IMR-90 (cell line): ENCODE measurements at regions not wholly inside any gene's neighbourhood (a gene's known extent, or its start where the extent isn't known, plus 50 kb on each side); places are given as distances from the start of the nearest gene placed in this dataset.
"Not testable (repeated sequence)": the region's sequence is repeated elsewhere in the genome, so short reads cannot be mapped to it uniquely, and the experiment has no call there.

Source experiments
- ATAC-seq: fragments of 200-7000 bp; cut with Tn5 transposase; 2 replicates; pipeline ENCODE4 v1.9.1; 2020; ENCODE audit warnings: low read depth, mild to moderate bottlenecking, moderate library complexity
- BruUV-seq: library from RNA; stranded (reverse); fragments of 400-500 nt; replicated peaks from 2 replicates; lab custom pipeline; 2021; lab: Mats Ljungman, UMichigan
- CTCF ChIA-PET: fragments of 300-600 bp; formaldehyde crosslinking; extraction: SDS; loops from one replicate; lab custom pipeline; 2021; ENCODE audit warnings: antibody characterized with exemption; lab: Yijun Ruan, JAX
- POLR2A ChIA-PET: fragments of 300-600 bp; sonication (Branson Sonifier 250); formaldehyde crosslinking; loops from one replicate; lab custom pipeline; 2022; ENCODE audit warnings: antibody characterized with exemption; ENCODE audit not compliant: unreplicated experiment; lab: Charles Lee
- DNase-seq: peaks from one replicate; pipeline ENCODE4 v3.0.0; 2013
- H2AFZ ChIP-seq: replicated peaks from 2 replicates; pipeline ENCODE3; 2013; ENCODE audit warnings: low read length, mild to moderate bottlenecking; ENCODE audit not compliant: poor library complexity
- H2AK5ac ChIP-seq: 2 replicates; pipeline ENCODE4 v1.6.1; 2013; ENCODE audit warnings: low read depth, low read length, inconsistent platforms
- H2AK9ac ChIP-seq: replicated peaks from 2 replicates; pipeline ENCODE3; 2013; ENCODE audit warnings: mild to moderate bottlenecking, low read depth, low read length, moderate library complexity; ENCODE audit not compliant: poor library complexity
- H2BK120ac ChIP-seq: 2 replicates; pipeline ENCODE4 v1.6.1; 2013; ENCODE audit warnings: low read depth, low read length, inconsistent platforms
- H2BK15ac ChIP-seq: 3 replicates; pipeline ENCODE4 v1.6.1; 2013; ENCODE audit warnings: low read depth, low read length, inconsistent platforms
- H2BK20ac ChIP-seq: 2 replicates; pipeline ENCODE4 v1.6.1; 2013; ENCODE audit warnings: low read depth, mild to moderate bottlenecking, inconsistent platforms, low read length, moderate library complexity
- H2BK5ac ChIP-seq: 2 replicates; pipeline ENCODE4 v1.6.1; 2013; ENCODE audit warnings: mild to moderate bottlenecking, low read depth, low read length, inconsistent platforms; ENCODE audit not compliant: poor library complexity, severe bottlenecking
- H3K14ac ChIP-seq: replicated peaks from 2 replicates; pipeline ENCODE4 v1.6.1; 2013; ENCODE audit warnings: low read depth, low read length, inconsistent platforms
- H3K18ac ChIP-seq: 2 replicates; pipeline ENCODE4 v1.6.1; 2013; ENCODE audit warnings: low read depth, low read length, control low read depth
- H3K23ac ChIP-seq: 2 replicates; pipeline ENCODE4 v1.6.1; 2013; ENCODE audit warnings: low read depth, low read length, inconsistent platforms
- H3K27ac ChIP-seq: 2 replicates; pipeline ENCODE4 v1.5.1; 2013; ENCODE audit warnings: mild to moderate bottlenecking, control low read depth, low read length; ENCODE audit not compliant: insufficient read depth
- H3K27me3 ChIP-seq: 2 replicates; pipeline ENCODE4 v1.6.1; 2013; ENCODE audit warnings: low read length; ENCODE audit not compliant: control insufficient read depth, insufficient read depth
- H3K36me3 ChIP-seq: 2 replicates; pipeline ENCODE4 v1.6.1; 2013; ENCODE audit warnings: low read length, mixed read lengths; ENCODE audit not compliant: control insufficient read depth, insufficient read depth
- H3K4ac ChIP-seq: 2 replicates; pipeline ENCODE4 v1.6.1; 2013; ENCODE audit warnings: low read depth, low read length, inconsistent platforms
- H3K4me1 ChIP-seq: 2 replicates; pipeline ENCODE4 v1.6.1; 2013; ENCODE audit warnings: low read length, mixed read lengths; ENCODE audit not compliant: control insufficient read depth, insufficient read depth
- H3K4me2 ChIP-seq: 2 replicates; pipeline ENCODE4 v1.6.1; 2013; ENCODE audit warnings: low read depth, mild to moderate bottlenecking, control low read depth, low read length, moderate library complexity
- H3K4me3 ChIP-seq: 2 replicates; pipeline ENCODE4 v1.5.1; 2013; ENCODE audit warnings: low read depth, mild to moderate bottlenecking, control low read depth, low read length, moderate library complexity; ENCODE audit not compliant: insufficient read depth
- H3K56ac ChIP-seq: 2 replicates; pipeline ENCODE4 v1.6.1; 2013; ENCODE audit warnings: low read length, inconsistent platforms; ENCODE audit not compliant: insufficient read depth; ENCODE audit errors: extremely low read depth
- H3K79me1 ChIP-seq, 2 experiments: 2 replicates each; pipeline ENCODE4 v1.6.1; 2013; ENCODE audit warnings: low read length in 2 of 2, inconsistent platforms in 1 of 2, low read depth in 1 of 2
- H3K9ac ChIP-seq: 2 replicates; pipeline ENCODE4 v1.6.1; 2013; ENCODE audit warnings: low read depth, low read length, control low read depth
- H3K9me1 ChIP-seq: 2 replicates; pipeline ENCODE4 v1.6.1; 2013; ENCODE audit warnings: low read length, inconsistent platforms; ENCODE audit not compliant: insufficient read depth
- H3K9me3 ChIP-seq: 2 replicates; pipeline ENCODE4 v1.6.1; 2013; ENCODE audit warnings: low read length; ENCODE audit not compliant: control insufficient read depth, insufficient read depth
- H4K20me1 ChIP-seq: 2 replicates; pipeline ENCODE4 v1.6.1; 2013; ENCODE audit warnings: low read length, inconsistent platforms; ENCODE audit not compliant: insufficient read depth
- H4K5ac ChIP-seq: 2 replicates; pipeline ENCODE4 v1.6.1; 2013; ENCODE audit warnings: mild to moderate bottlenecking, low read depth, low read length, control low read depth
- H4K8ac ChIP-seq, 2 experiments: 2 replicates each; pipeline ENCODE4 v1.6.1; 2013; ENCODE audit warnings: low read depth in 2 of 2, low read length in 2 of 2, control low read depth in 1 of 2, inconsistent platforms in 1 of 2
- H4K91ac ChIP-seq: 2 replicates; pipeline ENCODE4 v1.6.1; 2013; ENCODE audit warnings: low read depth, low read length, inconsistent platforms; ENCODE audit not compliant: insufficient read depth
- WGBS, 2 experiments: methylation state at CpG; one replicate each; pipeline versions ENCODE4 v1.1.5 to v1.1.7; 2013; ENCODE audit warnings: missing lambda C conversion rate in 2 of 2; ENCODE audit not compliant: insufficient read length in 1 of 2; ENCODE audit errors: extremely low coverage in 2 of 2; 5-methylcytosine and 5-hydroxymethylcytosine counted together
- dilution Hi-C: fragments of 300-500 bp; cut with HindIII; formaldehyde crosslinking; loops from one replicate; pipeline ENCODE4 v1.14.3; 2018; ENCODE audit warnings: low sequenced_read_pairs; ENCODE audit not compliant: unreplicated experiment
- in situ Hi-C: fragments of 300-500 bp; cut with MboI; formaldehyde crosslinking; loops from 3 replicates; pipeline ENCODE4 v1.14.3; 2019; ENCODE audit warnings: low sequenced_read_pairs, inconsistent platforms, mixed read lengths
- intact Hi-C: fragments of 100-400 bp; cut with micrococcal nuclease; formaldehyde crosslinking; loops from 2 replicates; pipeline ENCODE4 v1.10.0; 2022

- H3K4me1 ChIP-seq, result not testable (repeated sequence)
Observed at GRCh38 chr4:59556191-59556590, 1643.9 kb upstream of the ADGRL3 start.

GRCh38 chr4:59560141-59560648 lies 1639.9 kb upstream of the ADGRL3 start:
- H3K4ac ChIP-seq, in situ Hi-C loops, H3K9me3 ChIP-seq, H3K4me1 ChIP-seq, H3K9ac ChIP-seq, H2BK20ac ChIP-seq, H3K79me1 ChIP-seq, H2BK15ac ChIP-seq, BruUV-seq, CTCF ChIA-PET, H4K91ac ChIP-seq, H3K14ac ChIP-seq, H3K56ac ChIP-seq, H3K9me1 ChIP-seq, ATAC-seq, H3K4me3 ChIP-seq, H2AK5ac ChIP-seq, H3K36me3 ChIP-seq, H3K18ac ChIP-seq, H2BK120ac ChIP-seq, H2AFZ ChIP-seq, H4K20me1 ChIP-seq, dilution Hi-C loops, H2AK9ac ChIP-seq, H3K27ac ChIP-seq, H4K8ac ChIP-seq, H3K4me2 ChIP-seq, H2BK5ac ChIP-seq, POLR2A ChIA-PET, DNase-seq, H4K5ac ChIP-seq, intact Hi-C loops, H3K27me3 ChIP-seq, H3K23ac ChIP-seq: not testable (repeated sequence)
- 33% methylated on average over 1 of the region's 9 CpGs; no CpG with 5 or more reads in 1 of the 2 experiments for WGBS, 2 experiments

More at GRCh38 chr4:59556191-59556590, 1643.9 kb upstream of the ADGRL3 start:
- H2BK20ac ChIP-seq, BruUV-seq, DNase-seq, POLR2A ChIA-PET, H4K91ac ChIP-seq, intact Hi-C loops, ATAC-seq, H3K4me2 ChIP-seq, H2AFZ ChIP-seq, H3K14ac ChIP-seq, H3K27me3 ChIP-seq, H3K23ac ChIP-seq, H2BK120ac ChIP-seq, H4K8ac ChIP-seq, H3K4ac ChIP-seq, H3K9me3 ChIP-seq, H3K27ac ChIP-seq, H3K4me3 ChIP-seq, dilution Hi-C loops, H4K20me1 ChIP-seq, H3K9me1 ChIP-seq, H3K56ac ChIP-seq, H3K18ac ChIP-seq, H4K5ac ChIP-seq, CTCF ChIA-PET, H3K79me1 ChIP-seq, H3K36me3 ChIP-seq, H2AK5ac ChIP-seq, in situ Hi-C loops, H2BK5ac ChIP-seq, H2BK15ac ChIP-seq, H3K9ac ChIP-seq, H2AK9ac ChIP-seq: not testable (repeated sequence)
- no CpG with 5 or more reads among the region's 2 CpGs for whole genome bisulfite sequencing, 2 experiments
